ENCODE measurements at regions not wholly inside any gene's neighbourhood (a gene's known extent, or its start where the extent isn't known, plus 50 kb on each side); places are given as distances from the start of the nearest gene placed in this dataset.
"Not testable (repeated sequence)": the region's sequence is repeated elsewhere in the genome, so short reads cannot be mapped to it uniquely, and the experiment has no call there.

- CTCF ChIA-PET = interaction anchor here (1.4 kb wide), 1 partner anchor 9 kb away, joined by 6 read pairs; no protein-coding TSS in a partner anchor
- POLR2A ChIA-PET = no interaction called here
- TF ChIP-seq CTCF (IDR thresholded peaks at IDR 0.05; ENCODE audit: control extremely low read depth, extremely low read depth, low read depth, missing control alignments) = no peak
- no peak for DNase-seq (ENCODE audit: extremely low spot score)
Measured at GRCh38 chr9:80679916-80680315, 1009.4 kb downstream of the TLE1 start.

GRCh38 chr9:80678906-80679305, 1010.4 kb downstream of the TLE1 start:
- TF ChIP-seq CTCF (IDR thresholded peaks at IDR 0.05; ENCODE audit: control extremely low read depth, extremely low read depth, low read depth, missing control alignments) = no peak
- no peak for DNase-seq (ENCODE audit: extremely low spot score)
- ChIA-PET CTCF (interaction anchor here (1.4 kb wide), 1 partner anchor 8 kb away, joined by 6 read pairs; no protein-coding TSS in a partner anchor), POLR2A (no interaction called here)

- ChIA-PET CTCF (interaction anchor here (0.8 kb wide), 1 partner anchor 24 kb away, joined by 3 read pairs; no protein-coding TSS in a partner anchor), POLR2A (no interaction called here)
- DNase-seq (ENCODE audit: extremely low spot score) = no peak
- no peak for TF ChIP-seq CTCF (IDR thresholded peaks at IDR 0.05; ENCODE audit: control extremely low read depth, extremely low read depth, low read depth, missing control alignments)
Measured at GRCh38 chr9:80673496-80673895, 1015.9 kb downstream of the TLE1 start.

GRCh38 chr9:80665479-80665878, 1023.9 kb downstream of the TLE1 start:
- no peak for TF ChIP-seq CTCF (IDR thresholded peaks at IDR 0.05; ENCODE audit: control extremely low read depth, extremely low read depth, low read depth, missing control alignments)
- CTCF ChIA-PET = no interaction called here
- POLR2A ChIA-PET = no interaction called here
- no peak for DNase-seq (ENCODE audit: extremely low spot score)

- CTCF ChIA-PET = no interaction called here
- TF ChIP-seq CTCF (IDR thresholded peaks at IDR 0.05; ENCODE audit: control extremely low read depth, extremely low read depth, low read depth, missing control alignments) = no peak
- DNase-seq (ENCODE audit: extremely low spot score) = no peak
- POLR2A ChIA-PET = no interaction called here
Measured at GRCh38 chr9:80664327-80665210, 1024.8 kb downstream of the TLE1 start.

- CTCF ChIA-PET; DNase-seq (ENCODE audit: extremely low spot score); POLR2A ChIA-PET: not testable (repeated sequence)
Measured at GRCh38 chr9:80659751-80660150, 1029.6 kb downstream of the TLE1 start.

- ChIA-PET CTCF (interaction anchor here (0.8 to 1.6 kb wide), 3 partner anchors 9 to 70 kb away, joined by 3 to 4 read pairs (median 3); no protein-coding TSS in a partner anchor), POLR2A (no interaction called here)
- no peak for TF ChIP-seq CTCF (IDR thresholded peaks at IDR 0.05; ENCODE audit: control extremely low read depth, extremely low read depth, low read depth, missing control alignments)
Measured at GRCh38 chr9:80651044-80651443, 1038.3 kb downstream of the TLE1 start.

More at GRCh38 chr9:80651044-80651443, 1038.3 kb downstream of the TLE1 start:
- no peak for DNase-seq (ENCODE audit: extremely low spot score)

All from GM10248 (cell line).